Osteoblast (primary cell): ENCODE measurements at regions not wholly inside any gene's neighbourhood (a gene's known extent, or its start where the extent isn't known, plus 50 kb on each side); places are given as distances from the start of the nearest gene placed in this dataset.
A peak's percentile ranks its signal among the peaks of the same experiment; 100 is the strongest.

Experiments used
- DNase-seq: peaks from one replicate; pipeline ENCODE4 v3.0.0; 2011; ENCODE audit warnings: low spot score, mixed read lengths; ENCODE audit not compliant: insufficient read length; ENCODE audit errors: missing footprints
- H2AFZ ChIP-seq: 2 replicates; pipeline ENCODE4 v1.6.0; 2011; ENCODE audit warnings: mild to moderate bottlenecking, low read length
- H3K27ac ChIP-seq: 2 replicates; pipeline ENCODE4 v1.5.1; 2011; ENCODE audit warnings: mild to moderate bottlenecking, low read depth, low read length, moderate library complexity
- H3K27me3 ChIP-seq: 2 replicates; pipeline ENCODE4 v1.6.0; 2012; ENCODE audit warnings: mild to moderate bottlenecking, control low read depth, inconsistent platforms, low read length, moderate library complexity; ENCODE audit not compliant: insufficient read depth
- H3K36me3 ChIP-seq: 2 replicates; pipeline ENCODE4 v1.5.1; 2011; ENCODE audit warnings: mild to moderate bottlenecking, low read length, control low read depth, moderate library complexity; ENCODE audit not compliant: insufficient read depth
- H3K4me1 ChIP-seq: 2 replicates; pipeline ENCODE4 v1.5.1; 2011; ENCODE audit warnings: mild to moderate bottlenecking, low read length, control low read depth, moderate library complexity; ENCODE audit not compliant: insufficient read depth
- H3K4me2 ChIP-seq: 2 replicates; pipeline ENCODE4 v1.6.0; 2011; ENCODE audit warnings: mild to moderate bottlenecking, low read length; ENCODE audit not compliant: insufficient read depth
- H3K4me3 ChIP-seq: fragments of 200-600 bp; sonication (generic); 3 replicates; pipeline ENCODE4 v1.5.1; 2012; ENCODE audit warnings: mild to moderate bottlenecking, low read length, inconsistent platforms; ENCODE audit not compliant: insufficient read depth
- H3K79me2 ChIP-seq: 2 replicates; pipeline ENCODE4 v1.6.0; 2012; ENCODE audit warnings: mild to moderate bottlenecking, low read length, control low read depth, inconsistent platforms; ENCODE audit not compliant: insufficient read depth
- H3K9me3 ChIP-seq: 2 replicates; pipeline ENCODE4 v1.5.1; 2011; ENCODE audit warnings: low read depth, low read length, control low read depth
- H4K20me1 ChIP-seq: 2 replicates; pipeline ENCODE4 v1.6.0; 2012; ENCODE audit warnings: mild to moderate bottlenecking, low read length, control low read depth; ENCODE audit not compliant: insufficient read depth
- CTCF ChIP-seq: IDR thresholded peaks from 2 replicates; pipeline ENCODE4 v1.5.1; 2011; ENCODE audit warnings: mild to moderate bottlenecking, low read depth, low read length, moderate library complexity; ENCODE audit errors: extremely low read depth

GRCh38 chr19:22914646-22915045 is 82.6 kb downstream of the ZNF723 start:
- no peaks in the 10 kb centered on the region for H3K79me2 ChIP-seq
- H3K4me1 ChIP-seq = no peaks in the 10 kb centered on the region
- peaks cover 6% of the 10 kb centered on the region for H3K9me3 ChIP-seq
- no peaks in the 10 kb centered on the region for H3K27me3 ChIP-seq
- TF ChIP-seq CTCF = no peak
- H3K36me3 ChIP-seq = no peaks in the 10 kb centered on the region
- H4K20me1 ChIP-seq = no peaks in the 10 kb centered on the region
- no peak overlapping the region for H3K4me3 ChIP-seq
- no peak overlapping the region for H3K27ac ChIP-seq
- no peak overlapping the region for H2AFZ ChIP-seq
- DNase-seq = peak; percentile 38
- H3K4me2 ChIP-seq = no peak overlapping the region

GRCh38 chr19:22918221-22918620 is 84.8 kb downstream of the ZNF728 start:
- no peak for DNase-seq
- Histone ChIP-seq H3K4me3 (no peak overlapping the region), H3K27me3 (no peaks in the 10 kb centered on the region), H3K36me3 (no peaks in the 10 kb centered on the region), H3K4me1 (no peaks in the 10 kb centered on the region), H3K9me3 (peaks cover 3% of the 10 kb centered on the region), H4K20me1 (no peaks in the 10 kb centered on the region), H2AFZ (no peak overlapping the region), H3K79me2 (no peaks in the 10 kb centered on the region), H3K27ac (no peak overlapping the region), H3K4me2 (no peak overlapping the region)
- no peak for TF ChIP-seq CTCF

DNA sequence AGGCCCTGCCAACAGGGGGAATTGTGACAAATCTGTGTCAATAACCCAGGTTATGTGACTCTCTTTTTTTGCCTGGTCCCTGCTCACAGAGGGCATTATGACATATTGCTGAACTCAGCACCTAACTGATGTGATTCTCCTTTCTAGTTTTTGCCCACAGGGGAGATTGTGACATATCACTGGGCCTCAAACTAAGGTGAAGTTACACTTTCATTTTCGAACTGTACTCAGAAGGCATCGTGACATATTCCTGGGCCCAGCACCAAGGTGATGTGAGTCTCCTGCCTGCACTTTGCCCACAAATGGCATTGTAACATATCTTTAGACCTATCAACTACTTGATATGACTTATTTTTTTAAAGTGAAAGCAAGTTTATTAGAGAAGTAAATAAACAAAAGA is 83.0 kb downstream of the ZNF728 start:
- Histone ChIP-seq H3K4me3 (no peak overlapping the region), H3K79me2 (no peaks in the 10 kb centered on the region), H3K4me2 (no peak overlapping the region), H3K4me1 (no peaks in the 10 kb centered on the region), H3K36me3 (no peaks in the 10 kb centered on the region), H3K9me3 (peaks cover 4% of the 10 kb centered on the region), H3K27ac (no peak overlapping the region), H2AFZ (no peak overlapping the region), H3K27me3 (no peaks in the 10 kb centered on the region), H4K20me1 (no peaks in the 10 kb centered on the region)
- TF ChIP-seq CTCF = no peak
- DNase-seq = no peak
